T47D (cell line): ENCODE measurements at regions not wholly inside any gene's neighbourhood (a gene's known extent, or its start where the extent isn't known, plus 50 kb on each side); places are given as distances from the start of the nearest gene placed in this dataset.
"Not testable (repeated sequence)": the region's sequence is repeated elsewhere in the genome, so short reads cannot be mapped to it uniquely, and the experiment has no call there.

Experiments used
- DNase-seq, 2 experiments: peaks; one replicate each; pipeline versions ENCODE4 v3.0.0 to v3.0.0-alpha.2; 2011 to 2012; ENCODE audit warnings: low read depth in 1 of 2, low spot score in 1 of 2
- JUND ChIP-seq: IDR thresholded peaks from 2 replicates; pipeline ENCODE4 v1.6.1; 2012; ENCODE audit warnings: low read depth
- in situ Hi-C: cut with HindIII; loops from 2 replicates; pipeline ENCODE4 v1.10.0; 2016; ENCODE audit warnings: low sequenced_read_pairs, low pct_unique_long_range_greater_than_20kb

DNA sequence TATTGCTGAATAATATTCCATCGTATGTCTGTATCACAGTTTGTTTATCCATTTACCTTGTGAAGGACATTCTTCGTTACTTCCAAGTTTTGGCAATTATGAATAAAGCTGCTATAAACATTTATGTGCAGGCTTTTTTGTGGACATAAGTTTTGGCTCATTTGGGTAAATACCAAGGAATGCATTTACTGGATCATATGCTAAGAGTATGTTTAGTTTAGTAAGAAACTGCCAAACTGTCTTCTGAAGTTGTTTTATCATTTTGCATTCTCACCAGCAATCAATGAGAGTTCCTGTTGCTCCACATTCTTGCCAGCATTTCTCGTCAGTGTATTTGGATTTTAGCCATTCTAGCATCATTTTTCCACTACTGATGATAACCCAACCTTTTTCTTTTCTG is 232.7 kb upstream of the NR3C2 start:
- in situ Hi-C loops, result no loop called here
- no peak for DNase-seq
- TF ChIP-seq JUND, result no peak

DNA sequence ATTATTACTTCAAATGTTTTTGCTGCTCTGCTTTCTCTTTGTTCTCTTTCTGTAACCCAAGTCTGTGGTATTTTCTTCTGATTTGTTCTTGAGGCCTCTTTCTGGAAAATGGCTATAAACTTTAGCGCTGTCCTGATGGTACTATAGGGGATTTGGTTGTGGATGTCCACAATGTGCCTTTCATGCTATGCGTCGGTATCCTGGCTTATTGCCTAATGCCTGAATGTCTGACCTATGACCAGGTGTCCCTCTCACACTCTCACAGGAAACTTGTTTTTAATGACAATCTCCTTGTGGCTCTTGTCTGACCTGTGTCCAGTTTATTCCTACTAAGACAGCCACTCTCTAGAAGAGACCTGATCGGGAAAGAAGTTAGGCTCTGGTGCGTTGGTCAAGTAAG is 222.4 kb upstream of the NR3C2 start:
- no peak for DNase-seq
- no peak for TF ChIP-seq JUND
- in situ Hi-C loops, result no loop called here

DNA sequence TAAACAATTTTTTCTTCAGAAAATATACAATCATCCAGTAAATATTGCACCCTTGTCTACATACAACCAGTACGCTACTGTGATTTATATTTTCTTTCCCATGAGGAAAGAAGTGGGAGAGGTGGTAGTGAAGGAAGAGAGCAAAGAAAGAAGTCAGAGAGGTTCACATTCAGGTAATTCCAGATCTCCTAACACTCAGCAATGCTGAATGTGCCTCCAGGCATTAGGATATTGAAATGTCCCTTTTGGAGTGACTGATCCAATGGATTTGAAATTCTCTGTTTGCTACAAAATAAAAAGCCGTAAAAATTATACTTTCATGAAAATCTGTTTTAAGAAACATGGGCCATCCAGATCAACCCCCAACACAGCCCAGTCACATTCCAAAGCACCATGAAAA is 211.9 kb upstream of the NR3C2 start:
- no peak for TF ChIP-seq JUND
- peak in 1 of 2 experiments; percentile 54 for DNase-seq
- in situ Hi-C loops, result no loop called here

DNA sequence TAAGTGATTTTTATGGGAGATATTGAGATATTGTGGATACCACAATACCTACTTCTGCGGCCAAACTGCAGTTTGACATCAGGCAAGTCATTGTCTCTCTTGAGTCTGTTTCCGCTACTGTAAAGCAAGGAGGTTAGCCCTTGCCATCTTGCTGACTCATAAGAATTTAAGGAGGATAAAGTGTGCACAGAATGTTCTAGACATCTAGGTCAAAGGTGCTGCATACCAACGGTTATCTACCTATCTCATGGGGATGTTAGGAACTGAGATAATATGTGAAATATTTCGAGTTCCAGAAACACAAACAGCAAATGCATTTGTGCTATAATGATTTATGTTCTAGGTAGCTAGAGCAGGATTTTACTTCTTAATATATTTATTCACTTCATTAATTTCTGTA is 211.5 kb upstream of the NR3C2 start:
- no peak for TF ChIP-seq JUND
- in situ Hi-C loops, result no loop called here
- no peak for DNase-seq

DNA sequence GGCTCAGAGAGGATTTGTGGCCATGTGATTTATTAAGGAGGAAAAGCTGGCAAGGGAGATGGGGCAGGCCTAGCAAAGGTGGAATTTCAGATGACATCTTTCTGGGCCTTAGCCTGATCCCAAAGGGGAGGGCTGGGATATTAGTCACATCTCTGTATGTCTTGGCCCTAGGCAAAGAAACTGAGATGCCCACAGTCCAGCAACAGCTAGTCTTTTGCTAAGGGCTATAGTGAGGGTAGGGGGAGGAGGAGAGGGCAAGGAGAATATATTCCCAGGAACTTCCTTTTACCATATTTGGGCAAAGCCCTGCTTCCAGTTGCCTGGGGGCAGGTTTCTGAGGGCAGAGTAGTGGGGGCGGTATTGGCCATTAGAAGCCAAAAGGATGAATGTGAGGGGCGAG is 209.8 kb upstream of the NR3C2 start:
- DNase-seq, result no peak
- TF ChIP-seq JUND, result no peak
- in situ Hi-C loops, result no loop called here

DNA sequence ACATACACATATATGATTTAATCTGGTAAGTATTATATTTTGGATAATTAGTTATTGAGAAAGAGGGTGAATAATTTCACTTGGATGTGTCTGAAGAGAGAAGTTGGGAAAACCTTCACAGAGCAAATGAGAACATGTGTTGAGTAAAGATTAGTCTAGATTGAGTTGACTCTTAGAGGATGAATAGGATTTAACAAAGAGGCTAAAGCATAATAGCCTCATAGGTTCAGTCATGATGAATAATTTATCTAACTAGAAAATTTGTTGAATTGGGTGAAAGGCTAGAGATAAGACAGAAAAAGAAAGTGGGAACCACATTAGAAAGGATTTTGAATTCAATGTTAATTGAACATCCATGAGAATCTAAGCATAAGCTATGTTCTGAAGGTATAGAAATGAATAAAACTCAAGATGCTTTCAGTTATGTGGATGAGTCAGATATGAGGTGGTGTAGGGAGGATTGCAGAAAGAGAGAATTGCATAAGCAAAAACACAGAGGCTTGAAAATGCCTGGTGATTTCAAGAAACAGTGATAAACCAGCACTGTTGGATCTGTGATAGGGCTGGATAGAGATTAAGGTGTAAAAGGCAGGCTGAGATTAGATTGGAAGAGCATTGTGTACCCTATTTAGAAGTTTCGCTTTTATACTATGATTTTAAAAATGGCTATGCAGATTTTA is 207.6 kb upstream of the NR3C2 start:
- no peak for DNase-seq
- TF ChIP-seq JUND, result no peak
- in situ Hi-C loops, result no loop called here

DNA sequence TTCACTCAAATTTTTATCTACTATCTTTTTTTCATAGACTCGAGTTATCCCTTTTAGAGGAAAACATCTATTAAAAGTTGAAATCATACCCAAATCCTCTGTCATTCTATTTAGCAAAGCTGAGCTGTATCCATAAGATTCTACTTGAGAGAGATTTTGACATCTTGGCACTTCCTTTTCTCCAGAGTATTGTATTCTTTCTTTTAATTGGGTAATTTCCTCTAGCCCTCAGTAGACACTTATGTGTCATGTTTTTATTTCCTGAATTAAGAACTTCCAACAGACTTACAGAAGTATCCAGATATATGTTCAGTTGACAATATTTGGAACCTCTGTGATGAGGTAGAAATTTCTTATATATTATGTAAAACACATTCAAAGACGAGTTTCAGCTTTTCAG is 201.6 kb upstream of the NR3C2 start:
- no peak for DNase-seq
- in situ Hi-C loops, result no loop called here
- TF ChIP-seq JUND, result no peak

DNA sequence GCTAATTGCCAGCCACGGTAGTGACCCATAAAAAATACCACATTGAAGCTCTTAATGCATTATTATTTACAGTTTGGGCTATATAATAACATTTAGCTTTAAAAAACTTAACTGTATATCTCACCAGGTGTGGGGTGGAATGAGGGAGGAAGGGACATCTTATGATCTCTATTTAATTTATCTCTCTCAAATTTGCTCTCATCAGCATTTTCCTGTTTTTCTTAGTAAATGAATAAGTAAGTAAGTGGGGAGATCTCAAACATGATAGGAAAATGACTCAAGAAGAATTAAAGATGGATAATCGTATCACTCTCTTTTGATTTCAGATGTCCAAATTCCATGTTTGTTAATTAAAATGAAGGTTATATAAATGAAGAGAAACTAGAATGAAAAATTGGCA is 200.7 kb upstream of the NR3C2 start:
- no peak for DNase-seq
- in situ Hi-C loops, result no loop called here
- no peak for TF ChIP-seq JUND

DNA sequence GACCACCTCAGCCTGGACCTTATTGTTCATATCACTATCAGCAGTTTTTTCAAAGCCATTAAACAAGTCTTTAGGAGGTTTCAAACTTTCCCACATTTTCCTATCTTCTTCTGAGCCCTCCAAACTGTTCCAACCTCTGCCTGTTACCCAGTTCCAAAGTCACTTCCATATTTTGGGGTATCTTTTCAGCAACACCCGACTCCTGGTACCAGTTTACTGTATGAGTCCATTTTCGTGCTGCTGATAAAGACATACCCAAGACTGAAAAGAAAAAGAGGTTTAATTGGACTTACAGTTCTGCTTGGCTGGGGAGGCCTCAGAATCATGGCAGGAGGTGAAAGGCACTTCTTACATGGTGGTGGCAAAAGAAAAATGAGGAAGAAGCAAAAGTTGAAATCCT is 195.9 kb upstream of the NR3C2 start:
- DNase-seq, in situ Hi-C loops: not testable (repeated sequence)

DNA sequence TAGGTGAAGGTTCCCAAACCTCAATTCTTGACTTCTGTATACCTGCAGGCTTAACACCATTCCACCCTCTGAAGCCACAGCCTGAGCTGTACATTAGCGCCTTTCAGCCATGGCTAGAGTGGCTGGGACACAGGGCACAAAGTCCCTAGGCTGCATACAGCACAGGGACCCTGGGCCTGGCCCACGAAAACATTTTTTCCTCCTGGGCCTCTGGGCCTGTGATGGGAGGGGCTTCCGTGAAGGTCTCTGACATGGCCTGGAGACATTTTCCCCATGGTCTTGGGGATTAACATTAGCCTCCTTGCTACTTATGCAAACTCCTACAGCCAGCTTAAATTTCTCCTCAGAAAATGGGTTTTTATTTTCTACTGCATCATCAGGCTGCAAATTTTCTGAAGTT is 195.2 kb upstream of the NR3C2 start:
- DNase-seq, in situ Hi-C loops: not testable (repeated sequence)

DNA sequence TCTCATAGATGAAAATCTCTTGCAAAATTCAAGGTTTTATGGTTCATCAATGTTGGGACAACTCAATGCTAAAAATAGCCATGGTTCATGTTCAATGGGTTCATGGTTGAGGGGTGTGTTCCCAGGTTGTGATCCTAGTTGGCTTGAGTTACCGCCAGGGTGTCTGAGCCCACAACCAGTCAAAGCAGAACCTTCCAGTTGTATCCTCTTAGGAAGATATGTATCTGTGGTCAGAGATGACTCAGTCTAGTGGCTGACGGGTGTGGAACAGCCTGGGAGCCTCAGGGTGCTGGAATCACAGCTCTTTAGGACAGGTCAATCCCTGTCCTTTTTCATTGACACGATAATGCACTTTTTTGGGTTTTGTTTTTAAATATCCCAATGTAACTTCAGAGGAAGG is 192.3 kb upstream of the NR3C2 start:
- peak in 1 of 2 experiments; percentile 44 for DNase-seq
- in situ Hi-C loops, result no loop called here
- no peak for TF ChIP-seq JUND

DNA sequence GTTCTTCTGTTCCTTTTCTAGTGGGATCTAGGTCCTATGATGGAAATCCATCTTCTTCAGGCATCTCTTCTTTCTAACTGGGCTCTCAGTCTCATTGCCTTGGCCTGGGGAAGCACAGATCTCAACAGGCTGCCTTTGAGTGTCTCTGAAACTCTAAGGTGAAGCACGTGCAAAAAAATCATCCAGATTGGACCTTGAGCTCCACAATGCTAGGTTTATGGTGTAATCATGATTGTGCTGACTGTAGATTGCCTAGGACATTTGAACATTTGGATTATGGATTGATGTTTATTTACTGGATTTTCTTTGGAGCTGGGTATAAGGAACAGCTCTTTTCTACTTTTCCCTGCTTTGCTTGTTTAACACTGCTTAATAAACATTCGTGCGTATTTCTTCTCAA is 191.5 kb upstream of the NR3C2 start:
- no peak for TF ChIP-seq JUND
- in situ Hi-C loops, result no loop called here
- DNase-seq, result no peak

DNA sequence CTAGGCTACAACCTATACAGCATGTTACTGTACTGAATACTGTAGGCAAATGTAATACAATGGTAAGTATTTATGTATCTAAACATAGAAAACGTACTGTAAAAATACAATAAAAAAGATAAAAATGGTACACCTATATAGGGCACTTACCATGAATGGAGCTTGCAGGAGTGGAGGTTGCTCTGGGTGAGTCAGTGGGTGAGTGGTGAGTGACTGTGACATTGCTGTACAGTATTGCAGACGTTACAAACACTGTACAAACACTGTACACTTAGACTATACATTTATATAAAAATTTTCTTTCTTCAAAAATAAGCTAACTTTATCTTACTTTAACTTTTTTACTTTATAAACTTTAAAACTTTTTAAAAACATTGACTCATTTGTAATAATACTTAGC is 190.3 kb upstream of the NR3C2 start:
- TF ChIP-seq JUND, result no peak
- DNase-seq, result no peak
- in situ Hi-C loops, result no loop called here

DNA sequence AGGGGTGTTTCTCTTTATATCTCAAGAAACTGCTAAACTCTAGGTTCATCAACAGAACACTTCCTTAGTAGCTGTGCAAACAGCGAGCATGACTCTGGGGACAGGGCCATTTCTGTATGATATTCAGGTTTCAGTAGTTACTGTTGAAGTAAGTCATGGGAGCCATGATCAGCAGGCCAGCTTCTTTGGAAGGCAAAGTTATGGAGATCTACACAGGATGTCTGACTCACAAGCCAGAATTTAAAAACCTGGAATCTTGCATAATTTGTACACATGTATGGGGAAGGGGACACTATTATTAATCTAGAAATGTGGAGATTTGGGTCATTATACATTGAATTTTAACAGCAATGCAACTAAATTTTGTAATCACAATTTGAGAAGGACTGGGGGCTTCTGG is 187.8 kb upstream of the NR3C2 start:
- DNase-seq, result no peak
- in situ Hi-C loops, result no loop called here
- no peak for TF ChIP-seq JUND
